Caco-2 (cell line): ENCODE measurements at regions not wholly inside any gene's neighbourhood (a gene's known extent, or its start where the extent isn't known, plus 50 kb on each side); places are given as distances from the start of the nearest gene placed in this dataset.

Source experiments
- BruUV-seq: library from RNA; stranded (reverse); fragments of 400-500 nt; replicated peaks from 2 replicates; lab custom pipeline; 2021; lab: Mats Ljungman, UMichigan
- CTCF ChIA-PET: fragments of 300-600 bp; sonication (Branson Sonifier 250); formaldehyde crosslinking; loops from one replicate; lab custom pipeline; 2022; ENCODE audit warnings: antibody characterized with exemption; lab: Charles Lee
- POLR2A ChIA-PET: fragments of 300-600 bp; sonication (Branson Sonifier 250); formaldehyde crosslinking; loops from one replicate; lab custom pipeline; 2022; ENCODE audit warnings: antibody characterized with exemption; lab: Charles Lee
- DNase-seq, 2 experiments: peaks; one replicate each; pipeline versions ENCODE4 v3.0.0 to v3.0.0-alpha.2; 2020 to 2022
- H3K27me3 ChIP-seq: replicated peaks from 2 replicates; pipeline ENCODE4 v1.6.0; 2011; ENCODE audit warnings: low read length; ENCODE audit not compliant: control insufficient read depth, insufficient read depth
- H3K36me3 ChIP-seq: 2 replicates; pipeline ENCODE4 v1.5.1; 2011; ENCODE audit warnings: low read length; ENCODE audit not compliant: control insufficient read depth, insufficient read depth
- H3K4me1 ChIP-seq: fragments of 250-450 bp; sonication (Bioruptor Pico); 2 replicates; pipeline ENCODE4 v1.5.1; 2020; ENCODE audit warnings: mild to moderate bottlenecking
- H3K4me3 ChIP-seq: 2 replicates; pipeline ENCODE4 v1.5.1; 2011; ENCODE audit warnings: low read depth, mild to moderate bottlenecking, control low read depth, low read length
- H3K9me3 ChIP-seq: fragments of 250-450 bp; sonication (Bioruptor Pico); 2 replicates; pipeline ENCODE4 v1.5.1; 2020; ENCODE audit warnings: mild to moderate bottlenecking, moderate library complexity
- H3K27ac Mint-ChIP-seq: one replicate; pipeline ENCODE4 v1.8.0; 2022; ENCODE audit warnings: mixed read lengths; ENCODE audit not compliant: unreplicated experiment
- H3K27me3 Mint-ChIP-seq: one replicate; pipeline ENCODE4 v1.8.0; 2022; ENCODE audit warnings: mixed read lengths; ENCODE audit not compliant: insufficient read depth, unreplicated experiment
- H3K36me3 Mint-ChIP-seq: one replicate; pipeline ENCODE4 v1.8.0; 2022; ENCODE audit warnings: mild to moderate bottlenecking, mixed read lengths; ENCODE audit not compliant: insufficient read depth, unreplicated experiment
- H3K4me1 Mint-ChIP-seq: one replicate; pipeline ENCODE4 v1.8.0; 2022; ENCODE audit warnings: low read depth, mixed read lengths; ENCODE audit not compliant: unreplicated experiment
- H3K4me3 Mint-ChIP-seq: one replicate; pipeline ENCODE4 v1.8.0; 2022; ENCODE audit warnings: mild to moderate bottlenecking, moderate library complexity, mixed read lengths; ENCODE audit not compliant: unreplicated experiment
- H3K9me3 Mint-ChIP-seq: one replicate; pipeline ENCODE4 v1.8.0; 2022; ENCODE audit warnings: mixed read lengths; ENCODE audit not compliant: unreplicated experiment
- intact Hi-C: fragments of 100-400 bp; cut with micrococcal nuclease; formaldehyde crosslinking; loops from one replicate; pipeline ENCODE4 v1.10.0; 2022; ENCODE audit not compliant: unreplicated experiment
- TF ChIP-seq, protein P1 (sequence below), 2 experiments: fragments of 200-600 bp in 1 of 2; IDR thresholded peaks; 1 replicate in 1 of 2; 2 replicates in 1 of 2; pipeline versions ENCODE4 v1.5.1 to v1.8.0; 2011 to 2022; ENCODE audit warnings: antibody characterized with exemption in 1 of 2, control low read depth in 1 of 2, inconsistent platforms in 1 of 2, low read depth in 1 of 2, low read length in 1 of 2, mild to moderate bottlenecking in 1 of 2, moderate library complexity in 1 of 2; ENCODE audit not compliant: insufficient read depth in 1 of 2, severe bottlenecking in 1 of 2, unreplicated experiment in 1 of 2

DNA sequence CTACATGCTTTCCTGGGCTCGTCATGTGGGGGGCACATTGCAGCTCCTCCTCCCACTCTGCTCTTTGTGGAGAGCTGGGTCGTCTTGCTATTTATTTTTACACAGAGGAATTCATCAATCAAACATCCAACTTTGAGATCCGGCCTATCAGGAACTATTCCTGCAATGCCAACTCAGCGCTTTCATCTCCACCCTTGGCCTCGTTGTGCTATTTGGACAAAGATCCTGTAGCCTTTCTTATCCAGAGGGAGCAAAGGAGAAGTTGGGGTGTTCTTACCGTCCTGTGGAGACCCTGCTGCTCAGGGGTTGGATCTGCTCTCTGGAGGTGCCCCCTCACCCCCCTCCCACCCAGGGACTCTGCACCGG, 92.1 kb downstream of the ASB1 start:
- intact Hi-C loops, result no loop called here
- no peaks in the 10 kb centered on the region for H3K27me3 ChIP-seq
- no peaks in the 10 kb centered on the region for H3K36me3 Mint-ChIP-seq

DNA sequence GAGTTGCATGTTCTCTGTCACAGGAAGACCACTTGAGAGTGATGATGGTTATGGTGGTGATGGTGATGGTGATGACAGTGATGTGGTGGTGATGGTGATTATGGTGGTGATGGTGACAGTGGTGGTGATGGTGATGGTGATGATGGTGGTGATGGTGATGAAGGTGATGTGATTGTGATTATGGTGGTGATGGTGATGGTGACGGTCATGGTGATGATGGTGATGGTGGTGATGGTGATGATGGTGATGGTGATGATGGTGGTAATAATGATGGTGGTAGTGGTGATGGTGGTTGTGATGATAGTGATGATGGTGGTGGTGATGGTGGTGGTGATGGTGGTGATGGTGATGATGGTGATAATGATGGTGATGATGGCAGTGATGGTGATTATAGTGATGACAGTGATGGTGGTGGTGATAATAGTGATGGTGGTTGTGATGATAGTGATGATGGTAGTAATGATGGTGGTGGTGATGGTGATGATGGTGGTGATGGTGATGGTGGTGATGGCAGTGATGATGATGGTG, 93.7 kb downstream of the ASB1 start:
- TF ChIP-seq, protein P1, sequence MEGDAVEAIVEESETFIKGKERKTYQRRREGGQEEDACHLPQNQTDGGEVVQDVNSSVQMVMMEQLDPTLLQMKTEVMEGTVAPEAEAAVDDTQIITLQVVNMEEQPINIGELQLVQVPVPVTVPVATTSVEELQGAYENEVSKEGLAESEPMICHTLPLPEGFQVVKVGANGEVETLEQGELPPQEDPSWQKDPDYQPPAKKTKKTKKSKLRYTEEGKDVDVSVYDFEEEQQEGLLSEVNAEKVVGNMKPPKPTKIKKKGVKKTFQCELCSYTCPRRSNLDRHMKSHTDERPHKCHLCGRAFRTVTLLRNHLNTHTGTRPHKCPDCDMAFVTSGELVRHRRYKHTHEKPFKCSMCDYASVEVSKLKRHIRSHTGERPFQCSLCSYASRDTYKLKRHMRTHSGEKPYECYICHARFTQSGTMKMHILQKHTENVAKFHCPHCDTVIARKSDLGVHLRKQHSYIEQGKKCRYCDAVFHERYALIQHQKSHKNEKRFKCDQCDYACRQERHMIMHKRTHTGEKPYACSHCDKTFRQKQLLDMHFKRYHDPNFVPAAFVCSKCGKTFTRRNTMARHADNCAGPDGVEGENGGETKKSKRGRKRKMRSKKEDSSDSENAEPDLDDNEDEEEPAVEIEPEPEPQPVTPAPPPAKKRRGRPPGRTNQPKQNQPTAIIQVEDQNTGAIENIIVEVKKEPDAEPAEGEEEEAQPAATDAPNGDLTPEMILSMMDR (IDR thresholded peaks at IDR 0.05; ENCODE audit: insufficient read depth in 1 of 2, low read depth in 1 of 2, low read length in 1 of 2, severe bottlenecking in 1 of 2, unreplicated experiment in 1 of 2), result no peak
- Histone ChIP-seq H3K27me3 (no peaks in the 10 kb centered on the region), H3K4me1 (no peaks in the 10 kb centered on the region), H3K4me3 (no peak overlapping the region), H3K9me3 (0 out of 2 replicates have a peak, but pooled peaks cover 5% of the 10 kb centered on the region), H3K36me3 (no peaks in the 10 kb centered on the region)
- H3K9me3 Mint-ChIP-seq, result peaks cover 11% of the 10 kb centered on the region
- no peak overlapping the region for H3K27ac Mint-ChIP-seq
- intact Hi-C loops, result no loop called here
- POLR2A ChIA-PET, result no interaction called here
- no peak overlapping the region for H3K4me3 Mint-ChIP-seq
- no peaks in the 10 kb centered on the region for H3K27me3 Mint-ChIP-seq
- CTCF ChIA-PET, result no interaction called here
- no peaks in the 10 kb centered on the region for H3K4me1 Mint-ChIP-seq
- H3K36me3 Mint-ChIP-seq, result no peaks in the 10 kb centered on the region
- BruUV-seq, result no TSS peak
- DNase-seq, result no peak

More for the DNA sequence above, 92.1 kb downstream of the ASB1 start:
- ChIA-PET POLR2A (no interaction called here), CTCF (no interaction called here)
- Histone ChIP-seq H3K36me3 (no peaks in the 10 kb centered on the region), H3K4me1 (no peaks in the 10 kb centered on the region), H3K4me3 (no peak overlapping the region), H3K9me3 (0 out of 2 replicates have a peak, but pooled peaks cover 5% of the 10 kb centered on the region)
- H3K9me3 Mint-ChIP-seq, result peaks cover 11% of the 10 kb centered on the region
- BruUV-seq, result no TSS peak
- DNase-seq, result no peak
- H3K27ac Mint-ChIP-seq, result no peak overlapping the region
- no peaks in the 10 kb centered on the region for H3K4me1 Mint-ChIP-seq
- H3K4me3 Mint-ChIP-seq, result no peak overlapping the region
- TF ChIP-seq, protein P1 (IDR thresholded peaks at IDR 0.05; ENCODE audit: insufficient read depth in 1 of 2, low read depth in 1 of 2, low read length in 1 of 2, severe bottlenecking in 1 of 2, unreplicated experiment in 1 of 2), result no peak
- no peaks in the 10 kb centered on the region for H3K27me3 Mint-ChIP-seq

DNA sequence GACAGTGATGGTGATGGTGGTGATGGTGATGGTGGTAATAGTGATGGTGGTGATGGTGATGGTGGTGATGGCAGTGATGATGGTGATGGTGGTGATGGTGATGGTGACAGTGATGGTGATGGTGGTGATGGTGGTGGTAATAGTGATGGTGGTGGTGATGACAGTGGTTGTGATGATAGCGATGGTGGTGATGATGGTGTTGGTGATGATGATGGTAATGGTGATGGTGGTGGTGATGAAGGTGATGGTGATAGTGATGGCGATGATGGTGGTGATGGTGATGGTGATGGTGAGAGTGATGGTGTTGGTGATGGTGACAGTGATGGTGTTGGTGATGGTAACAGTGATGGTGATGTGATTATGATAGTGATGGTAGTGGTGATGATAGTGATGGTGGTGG, 94.3 kb downstream of the ASB1 start:
- no peak for DNase-seq
- Mint-ChIP-seq H3K9me3 (peaks cover 10% of the 10 kb centered on the region), H3K4me3 (no peak overlapping the region), H3K4me1 (no peaks in the 10 kb centered on the region), H3K27me3 (no peaks in the 10 kb centered on the region), H3K36me3 (no peaks in the 10 kb centered on the region), H3K27ac (no peak overlapping the region)
- H3K27me3 ChIP-seq, result no peaks in the 10 kb centered on the region
- TF ChIP-seq, protein P1 (IDR thresholded peaks at IDR 0.05; ENCODE audit: insufficient read depth in 1 of 2, low read depth in 1 of 2, low read length in 1 of 2, severe bottlenecking in 1 of 2, unreplicated experiment in 1 of 2), result no peak
- no peaks in the 10 kb centered on the region for H3K4me1 ChIP-seq
- no peak overlapping the region for H3K4me3 ChIP-seq
- POLR2A ChIA-PET, result no interaction called here
- H3K9me3 ChIP-seq, result 0 out of 2 replicates have a peak, but pooled peaks cover 5% of the 10 kb centered on the region
- no TSS peak for BruUV-seq
- H3K36me3 ChIP-seq, result no peaks in the 10 kb centered on the region
- CTCF ChIA-PET, result no interaction called here
- intact Hi-C loops, result no loop called here
